GM19467 (cell line): ENCODE measurements at regions not wholly inside any gene's neighbourhood (a gene's known extent, or its start where the extent isn't known, plus 50 kb on each side); places are given as distances from the start of the nearest gene placed in this dataset.
"Not testable (repeated sequence)": the region's sequence is repeated elsewhere in the genome, so short reads cannot be mapped to it uniquely, and the experiment has no call there.

Experiments used
- ATAC-seq: cut with Tn5 transposase; IDR thresholded peaks from one replicate; pipeline ENCODE4 v1.9.1; 2021; ENCODE audit warnings: mild to moderate bottlenecking, moderate library complexity; ENCODE audit not compliant: unreplicated experiment

- ATAC-seq: no peak
Observed at GRCh38 chr2:136715146-136715545, 50.2 kb upstream of the THSD7B start.

DNA sequence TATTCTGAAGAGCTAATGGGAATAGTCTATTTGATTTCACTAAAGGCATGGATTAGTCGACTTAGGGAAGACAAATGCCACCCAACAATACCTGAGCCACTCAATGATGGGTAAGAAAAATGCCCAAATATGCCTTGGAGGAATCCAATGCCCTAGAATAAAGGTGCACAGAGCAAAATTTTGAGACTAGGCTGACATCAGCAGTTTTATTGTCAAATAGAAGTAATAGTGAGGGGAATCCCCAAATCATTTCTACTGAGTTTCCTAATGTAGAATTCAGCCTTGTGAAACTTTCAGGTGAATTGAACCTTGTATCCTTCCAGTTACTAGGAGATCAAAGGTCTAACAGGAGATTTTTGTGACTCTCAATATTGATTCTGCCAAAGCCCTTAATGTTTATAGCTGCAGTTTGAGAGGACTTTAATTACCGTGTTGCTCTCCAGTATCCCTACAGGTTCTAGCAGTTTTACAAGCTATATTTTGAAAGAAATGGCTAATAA is 50.8 kb upstream of the THSD7B start:
- no peak for ATAC-seq

GRCh38 chr2:136713739-136714138 is 51.6 kb upstream of the THSD7B start:
- no peak for ATAC-seq

GRCh38 chr2:136705336-136705735 is 60.0 kb upstream of the THSD7B start:
- no peak for ATAC-seq

DNA sequence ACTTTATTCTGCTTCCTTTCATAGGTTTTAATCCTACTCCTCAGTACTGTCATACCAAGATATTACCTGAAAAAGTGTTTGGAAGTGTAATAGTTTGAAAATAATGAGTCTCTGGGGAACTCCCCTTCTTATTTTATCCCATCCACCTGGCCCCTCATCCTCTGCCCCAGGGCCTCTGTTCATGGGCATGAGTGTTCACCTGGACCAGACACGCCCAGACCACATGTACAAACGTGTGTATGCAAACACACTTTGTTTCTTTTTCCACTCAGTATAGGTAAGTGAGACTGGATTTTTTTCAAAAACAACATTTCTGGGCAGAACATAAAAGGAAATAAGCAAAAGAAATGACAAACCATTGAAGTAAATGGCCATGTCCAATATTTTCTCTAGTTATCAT is 62.1 kb upstream of the THSD7B start:
- ATAC-seq: no peak

DNA sequence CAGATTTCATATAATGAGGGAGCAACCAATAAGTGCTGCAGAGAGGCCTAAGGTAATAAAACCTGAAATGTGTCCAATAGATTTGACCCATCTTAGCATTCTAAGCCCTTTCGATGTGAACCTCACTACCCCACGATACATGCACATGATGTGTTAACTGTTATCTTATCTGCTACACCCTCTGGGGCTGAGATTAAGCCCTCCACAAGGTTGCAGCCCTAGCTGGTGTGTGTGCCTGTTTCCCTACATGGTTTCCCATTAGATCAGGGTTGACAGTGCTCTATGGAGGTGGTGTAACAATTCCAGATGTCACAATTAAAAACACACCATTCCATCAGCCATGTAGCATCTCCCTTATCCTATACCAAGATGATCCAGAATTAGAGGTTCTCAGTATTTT is 68.9 kb upstream of the THSD7B start:
- ATAC-seq: no peak

- ATAC-seq: no peak
Observed at GRCh38 chr2:136693966-136694365, 71.4 kb upstream of the THSD7B start.

DNA sequence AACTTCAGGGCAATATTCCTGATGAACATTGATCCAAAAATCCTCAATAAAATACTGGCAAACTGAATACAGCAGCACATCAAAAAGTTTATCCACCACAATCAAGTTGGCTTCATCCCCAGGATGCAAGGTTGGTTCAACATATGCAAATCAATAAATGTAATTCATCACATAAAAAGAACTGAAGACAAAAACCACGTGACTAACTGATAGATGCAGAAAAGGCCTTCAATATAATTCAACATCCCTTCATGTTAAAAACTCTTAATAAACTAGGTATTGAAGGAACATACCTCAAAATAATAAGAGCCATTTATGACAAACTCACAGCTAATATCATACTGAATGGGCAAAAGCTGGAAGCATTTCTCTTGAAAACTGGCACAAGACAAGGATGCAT is 85.3 kb upstream of the THSD7B start:
- not testable (repeated sequence) for ATAC-seq

DNA sequence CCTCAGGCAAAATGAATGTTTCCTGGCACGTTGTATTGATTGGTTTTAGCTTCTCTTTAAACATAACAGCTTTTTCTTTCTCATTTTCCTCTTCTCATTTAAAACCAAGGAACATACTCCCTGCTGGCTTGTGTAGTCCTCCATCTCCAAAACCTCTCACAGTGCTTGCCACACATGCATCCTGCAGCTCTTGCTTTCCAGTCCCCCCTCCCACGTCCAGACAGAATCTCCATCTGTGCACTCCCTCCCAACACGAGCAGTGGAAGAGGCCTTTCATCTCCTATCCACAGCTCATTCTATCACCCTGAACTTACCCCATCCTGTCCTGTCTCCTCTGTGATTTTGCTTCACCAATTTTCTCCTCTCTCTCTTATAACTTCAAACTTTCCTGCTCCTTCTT is 99.6 kb upstream of the THSD7B start:
- ATAC-seq: no peak

DNA sequence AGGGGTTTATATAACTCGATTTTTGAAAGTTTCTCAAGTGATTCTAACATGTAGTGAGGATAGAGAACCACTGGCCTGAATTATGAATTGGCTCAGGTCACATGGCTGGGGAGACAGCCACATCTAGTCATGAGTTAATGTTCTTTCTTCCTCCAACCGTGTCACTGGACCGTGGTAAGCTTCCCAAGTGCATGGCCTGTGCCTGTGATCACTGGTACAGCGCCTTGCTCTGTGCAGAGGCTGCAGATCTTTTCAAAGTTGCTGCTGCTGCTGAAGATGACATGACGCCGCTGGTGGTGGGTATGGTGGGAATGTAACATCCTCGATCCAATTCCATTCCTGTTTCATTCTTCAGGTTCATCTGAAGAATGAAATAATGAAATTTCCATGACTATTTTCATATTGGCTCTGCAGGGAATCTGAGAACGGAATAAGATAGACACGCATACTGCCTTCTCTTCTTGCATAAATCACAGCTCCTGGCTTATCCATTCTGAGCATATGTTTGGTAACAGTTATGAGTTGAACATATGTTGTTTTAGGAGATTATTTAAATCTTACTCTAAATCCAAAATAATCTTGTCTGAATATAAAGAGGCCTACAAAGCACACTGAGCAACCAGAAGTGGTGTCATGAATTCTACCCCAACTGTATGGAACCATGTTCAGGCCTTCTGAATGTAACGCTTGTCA is 100.5 kb upstream of the THSD7B start:
- ATAC-seq: no peak

DNA sequence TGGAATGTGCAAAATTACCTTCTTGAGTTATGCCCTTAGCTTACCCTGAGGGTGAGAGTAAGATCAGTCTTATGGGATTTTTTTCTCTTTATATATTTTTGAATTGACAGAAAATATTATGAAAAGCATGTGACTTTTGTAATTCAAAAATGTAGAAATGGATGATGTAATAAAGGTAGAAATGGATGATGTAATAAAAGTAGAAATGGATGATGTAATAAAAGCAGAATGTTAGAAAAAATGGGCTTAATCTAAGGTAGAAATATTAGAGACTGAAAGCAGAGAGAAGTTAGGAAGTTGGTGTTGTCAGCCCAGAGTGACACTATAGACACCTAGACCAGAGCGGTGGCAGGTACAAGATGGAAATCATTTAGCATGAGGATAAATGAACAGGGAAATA is 107.1 kb upstream of the THSD7B start:
- ATAC-seq: no peak

GRCh38 chr2:136653861-136654260 is 111.5 kb upstream of the THSD7B start:
- ATAC-seq: no peak

GRCh38 chr2:136651456-136652010 is 113.8 kb upstream of the THSD7B start:
- ATAC-seq: no peak

DNA sequence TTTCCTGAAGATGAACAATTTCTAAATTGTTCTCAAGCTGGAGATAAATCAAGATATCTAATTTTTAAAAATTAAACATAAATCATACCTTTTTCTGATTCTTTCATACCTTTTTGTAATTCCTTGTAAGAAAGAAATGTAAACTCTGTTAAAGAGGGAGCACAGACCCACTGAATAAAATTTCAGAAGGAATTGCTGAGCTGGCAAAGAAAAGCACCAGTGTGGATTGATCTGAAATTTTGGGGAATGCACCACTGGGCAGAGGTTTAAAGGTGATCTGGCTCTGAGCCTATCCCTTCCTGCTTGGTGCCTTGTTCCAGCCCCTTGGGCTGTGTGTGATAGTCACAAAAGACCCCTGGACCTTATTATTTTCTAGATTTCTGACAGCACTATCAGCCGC is 118.3 kb upstream of the THSD7B start:
- ATAC-seq: no peak

DNA sequence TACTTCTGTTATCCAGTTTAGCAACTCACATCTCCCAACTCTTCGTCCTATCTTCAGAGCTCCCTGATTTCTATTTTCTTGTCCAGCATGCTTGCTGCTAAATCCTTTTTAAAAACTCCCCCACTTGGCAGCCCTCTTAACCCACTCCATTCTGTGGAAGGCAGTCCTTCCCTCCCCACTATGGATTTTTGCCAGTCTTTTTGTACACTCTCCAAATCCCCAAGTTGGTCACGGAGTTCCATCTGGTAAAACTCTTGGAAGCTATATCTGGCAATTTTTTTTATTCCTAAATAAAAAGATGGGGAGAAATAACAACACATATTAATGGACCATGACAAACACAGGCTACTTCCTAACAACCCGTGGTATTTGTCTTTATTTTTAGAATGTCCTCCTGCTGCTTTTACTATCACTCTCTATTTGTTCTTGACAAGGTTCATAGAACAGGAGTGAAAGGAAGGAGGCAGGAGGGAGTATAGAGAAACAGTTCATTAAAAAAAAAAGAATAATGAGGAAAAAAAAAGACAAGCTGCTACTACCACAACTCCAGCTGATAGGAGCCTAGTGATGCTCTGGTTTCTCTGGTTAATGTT is 120.0 kb upstream of the THSD7B start:
- ATAC-seq: no peak

GRCh38 chr2:136639651-136640050 is 125.7 kb upstream of the THSD7B start:
- no peak for ATAC-seq

DNA sequence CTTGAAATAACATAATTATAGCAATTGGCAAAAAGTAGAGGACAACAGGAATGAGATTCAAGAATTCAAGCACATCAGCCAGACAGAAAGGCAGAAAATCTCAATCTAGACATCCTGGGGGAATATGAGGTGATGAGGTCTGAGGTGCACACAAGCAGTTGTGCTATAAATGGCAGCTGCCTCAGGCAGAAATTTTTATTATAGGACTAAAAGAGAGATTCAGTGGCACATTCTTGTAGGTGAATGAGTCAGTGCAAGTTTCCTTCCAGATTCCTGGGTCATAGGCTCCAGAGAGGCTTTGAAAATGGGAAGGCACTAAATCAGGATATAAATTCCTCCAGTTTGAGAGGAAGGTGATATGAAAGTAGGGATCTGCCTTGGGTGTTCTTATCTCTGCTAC is 127.2 kb upstream of the THSD7B start:
- ATAC-seq: no peak

DNA sequence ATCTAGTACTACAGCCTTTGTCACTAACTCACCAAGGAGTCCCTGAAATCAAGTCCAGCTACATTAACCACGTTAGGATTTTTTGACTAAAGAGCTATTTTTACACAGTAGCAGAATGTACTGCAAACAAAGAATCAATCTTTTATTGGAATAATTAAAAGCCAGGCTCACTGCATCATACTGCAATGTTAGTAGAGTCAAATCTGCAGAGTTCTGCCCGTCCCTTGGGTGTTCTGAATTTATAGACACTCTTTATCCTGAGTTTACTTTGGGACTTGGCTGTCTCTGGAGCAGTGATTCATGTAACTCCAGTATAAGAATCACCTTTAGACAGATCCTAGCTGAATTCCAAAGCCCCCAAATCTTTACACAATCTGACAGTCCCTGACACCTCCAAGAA is 127.9 kb upstream of the THSD7B start:
- ATAC-seq: no peak

DNA sequence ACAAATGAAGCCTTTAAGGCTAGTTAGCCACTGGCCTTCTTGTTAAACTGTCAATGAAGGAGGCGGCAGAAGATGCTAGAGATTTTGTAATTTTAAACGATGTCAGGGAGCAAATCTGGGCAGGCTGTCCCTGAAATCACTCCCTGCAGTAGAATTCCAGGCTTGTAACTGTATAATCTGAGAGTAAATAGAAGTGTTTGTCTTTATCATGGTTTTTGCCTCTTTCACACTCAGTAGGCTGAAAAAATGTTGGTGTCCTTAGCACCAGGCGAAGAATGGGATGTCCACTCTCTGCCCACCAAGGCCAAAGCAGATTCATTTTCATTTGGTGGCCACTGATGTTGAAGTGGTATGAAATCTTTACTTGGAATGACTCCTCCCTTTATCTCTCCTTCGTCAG is 136.9 kb upstream of the THSD7B start:
- no peak for ATAC-seq

DNA sequence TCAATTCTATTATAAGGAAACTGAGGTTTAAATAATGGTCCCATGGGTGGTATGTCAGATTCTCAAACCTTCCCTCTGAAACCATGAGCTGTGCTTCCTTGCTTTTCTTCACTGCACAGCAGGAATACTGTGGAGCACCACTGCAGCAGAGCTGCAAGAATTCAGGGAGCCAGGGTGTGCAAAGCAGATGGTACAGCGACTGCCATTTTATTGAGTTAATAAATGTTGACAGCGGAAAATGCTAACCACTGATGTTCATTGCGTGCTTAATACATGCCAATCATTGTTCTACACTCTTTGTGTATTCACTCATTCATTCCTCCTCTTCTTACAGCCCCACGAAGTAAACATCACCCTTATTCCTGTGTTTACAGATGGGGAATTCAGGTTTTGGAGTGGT is 152.2 kb upstream of the THSD7B start:
- no peak for ATAC-seq

DNA sequence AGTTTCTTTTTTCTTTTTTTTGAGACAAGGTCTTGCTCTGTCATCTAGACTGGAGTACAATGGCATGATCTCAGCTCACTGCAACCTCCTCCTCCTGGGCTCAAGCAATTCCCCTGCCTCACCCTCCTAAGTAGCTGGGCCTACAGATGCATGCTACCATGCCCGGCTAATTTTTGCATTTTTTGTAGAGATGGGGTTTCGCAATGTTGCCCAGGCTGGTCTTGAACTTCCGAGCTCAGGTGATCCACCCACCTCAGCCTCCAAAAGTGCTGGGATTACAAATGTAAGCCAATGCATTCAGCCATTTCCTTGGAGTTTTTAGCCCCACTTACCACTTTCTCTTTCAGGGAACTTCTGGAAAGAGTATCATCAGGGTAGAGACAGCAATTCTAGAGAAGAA is 153.3 kb upstream of the THSD7B start:
- ATAC-seq: no peak

GRCh38 chr2:136611451-136611850 is 153.9 kb upstream of the THSD7B start:
- no peak for ATAC-seq
